ENCODE measurements at regions not wholly inside any gene's neighbourhood (a gene's known extent, or its start where the extent isn't known, plus 50 kb on each side); places are given as distances from the start of the nearest gene placed in this dataset.

GRCh38 chr2:207219081-207219630 lies 53.4 kb upstream of the KLF7 start:
- TF ChIP-seq, protein P1, sequence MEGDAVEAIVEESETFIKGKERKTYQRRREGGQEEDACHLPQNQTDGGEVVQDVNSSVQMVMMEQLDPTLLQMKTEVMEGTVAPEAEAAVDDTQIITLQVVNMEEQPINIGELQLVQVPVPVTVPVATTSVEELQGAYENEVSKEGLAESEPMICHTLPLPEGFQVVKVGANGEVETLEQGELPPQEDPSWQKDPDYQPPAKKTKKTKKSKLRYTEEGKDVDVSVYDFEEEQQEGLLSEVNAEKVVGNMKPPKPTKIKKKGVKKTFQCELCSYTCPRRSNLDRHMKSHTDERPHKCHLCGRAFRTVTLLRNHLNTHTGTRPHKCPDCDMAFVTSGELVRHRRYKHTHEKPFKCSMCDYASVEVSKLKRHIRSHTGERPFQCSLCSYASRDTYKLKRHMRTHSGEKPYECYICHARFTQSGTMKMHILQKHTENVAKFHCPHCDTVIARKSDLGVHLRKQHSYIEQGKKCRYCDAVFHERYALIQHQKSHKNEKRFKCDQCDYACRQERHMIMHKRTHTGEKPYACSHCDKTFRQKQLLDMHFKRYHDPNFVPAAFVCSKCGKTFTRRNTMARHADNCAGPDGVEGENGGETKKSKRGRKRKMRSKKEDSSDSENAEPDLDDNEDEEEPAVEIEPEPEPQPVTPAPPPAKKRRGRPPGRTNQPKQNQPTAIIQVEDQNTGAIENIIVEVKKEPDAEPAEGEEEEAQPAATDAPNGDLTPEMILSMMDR (IDR thresholded peaks at IDR 0.05 in 8 of 11, conservative IDR thresholded peaks at IDR 0.05 in 3 of 11), result no peak
- no peak for TF ChIP-seq POLR2AphosphoS5 (IDR thresholded peaks at IDR 0.05)
